ENCODE measurements at regions not wholly inside any gene's neighbourhood (a gene's known extent, or its start where the extent isn't known, plus 50 kb on each side); places are given as distances from the start of the nearest gene placed in this dataset.

DNA sequence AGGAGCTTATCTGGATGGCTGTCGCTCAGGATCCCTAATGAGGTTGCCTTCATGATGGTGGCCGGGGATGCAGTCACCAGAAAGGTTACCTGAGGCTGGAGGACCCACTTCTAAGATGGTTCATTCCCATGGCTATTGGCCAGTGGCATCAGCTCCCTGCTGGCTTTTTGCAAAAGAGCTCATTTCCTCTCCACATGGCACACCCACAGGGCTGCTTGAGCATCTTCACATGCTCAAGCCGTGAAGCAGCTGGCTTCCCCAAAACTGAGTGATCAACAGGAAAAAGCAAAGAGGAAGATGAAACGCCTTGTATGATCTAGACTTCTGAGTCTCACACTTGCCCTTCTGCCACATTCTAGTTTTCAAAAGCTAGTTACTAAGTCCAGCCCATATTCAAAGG, 124.6 kb upstream of the CXADR start:
- Histone ChIP-seq H3K36me3 (ENCODE audit: low read depth) (no peaks in the 10 kb centered on the region), H3K4me3 (no peak overlapping the region), H3K9me2 (ENCODE audit: insufficient read depth) (no peaks in the 10 kb centered on the region), H3K27me3 (replicated peaks; ENCODE audit: insufficient read depth) (no peaks in the 10 kb centered on the region), H3F3A (ENCODE audit: insufficient read depth) (no peaks in the 10 kb centered on the region), H3K9ac (no peak overlapping the region), H3K4me1 (ENCODE audit: insufficient read depth) (no peaks in the 10 kb centered on the region), H4K20me1 (ENCODE audit: insufficient read depth) (no peaks in the 10 kb centered on the region), H3K9me3 (ENCODE audit: low read depth) (no peaks in the 10 kb centered on the region), H3K4me2 (ENCODE audit: unreplicated experiment) (no peak overlapping the region), H3K27ac (no peak overlapping the region), H2AFZ (no peak overlapping the region), H3K79me2 (ENCODE audit: insufficient read depth) (no peaks in the 10 kb centered on the region)
- TF ChIP-seq EZH2 (IDR thresholded peaks at IDR 0.05; ENCODE audit: insufficient read depth, poor library complexity, severe bottlenecking) (no peak), EZH2phosphoT487 (IDR thresholded peaks at IDR 0.05; ENCODE audit: insufficient read depth, low read depth) (no peak)
- WGBS, 2 experiments (ENCODE audit: low coverage in 1 of 2, low lambda C conversion rate in 2 of 2, missing lambda C conversion rate in 2 of 2) = 49 to 62% methylated on average over 4 of the region's 4 CpGs
- DNase-seq = no peak
- in situ Hi-C loops (cut with MboI) = no loop called here

DNA sequence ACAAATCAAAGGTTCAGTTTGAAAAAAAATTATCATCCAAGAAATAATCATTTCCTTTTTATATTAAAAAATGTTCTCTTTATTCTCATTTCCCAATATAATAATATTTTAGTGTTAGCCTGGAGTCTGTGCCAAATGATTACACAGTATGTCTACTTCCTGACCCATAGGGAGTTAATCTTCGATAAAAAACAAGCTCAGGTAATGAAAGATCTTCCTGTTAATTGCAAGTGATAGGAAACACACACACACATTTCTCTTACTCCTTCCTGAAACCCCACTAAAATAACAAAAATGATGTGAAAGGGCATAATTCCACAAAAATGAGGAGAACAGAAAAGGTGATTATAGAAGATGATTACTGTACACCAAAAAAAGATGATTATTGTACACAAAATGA, 123.5 kb upstream of the CXADR start:
- H4K20me1 ChIP-seq (ENCODE audit: insufficient read depth) = no peaks in the 10 kb centered on the region
- no peaks in the 10 kb centered on the region for H3F3A ChIP-seq (ENCODE audit: insufficient read depth)
- H3K27ac ChIP-seq = no peak overlapping the region
- H3K9me2 ChIP-seq (ENCODE audit: insufficient read depth) = no peaks in the 10 kb centered on the region
- 0 out of 2 replicates have a peak, but pooled peaks cover 1% of the 10 kb centered on the region for H3K27me3 ChIP-seq (replicated peaks; ENCODE audit: insufficient read depth)
- no peak overlapping the region for H3K4me2 ChIP-seq (ENCODE audit: unreplicated experiment)
- no peak for DNase-seq
- no peak overlapping the region for H2AFZ ChIP-seq
- no peak for TF ChIP-seq EZH2phosphoT487 (IDR thresholded peaks at IDR 0.05; ENCODE audit: insufficient read depth, low read depth)
- no peak for TF ChIP-seq EZH2 (IDR thresholded peaks at IDR 0.05; ENCODE audit: insufficient read depth, poor library complexity, severe bottlenecking)
- H3K36me3 ChIP-seq (ENCODE audit: low read depth) = no peaks in the 10 kb centered on the region
- no peak overlapping the region for H3K9ac ChIP-seq
- H3K4me1 ChIP-seq (ENCODE audit: insufficient read depth) = no peaks in the 10 kb centered on the region
- H3K9me3 ChIP-seq (ENCODE audit: low read depth) = no peaks in the 10 kb centered on the region
- H3K79me2 ChIP-seq (ENCODE audit: insufficient read depth) = no peaks in the 10 kb centered on the region
- in situ Hi-C loops (cut with MboI) = no loop called here
- 92 to 96% methylated on average over 1 of the region's 1 CpG for WGBS, 2 experiments (ENCODE audit: low coverage in 1 of 2, low lambda C conversion rate in 2 of 2, missing lambda C conversion rate in 2 of 2)
- H3K4me3 ChIP-seq = no peak overlapping the region

DNA sequence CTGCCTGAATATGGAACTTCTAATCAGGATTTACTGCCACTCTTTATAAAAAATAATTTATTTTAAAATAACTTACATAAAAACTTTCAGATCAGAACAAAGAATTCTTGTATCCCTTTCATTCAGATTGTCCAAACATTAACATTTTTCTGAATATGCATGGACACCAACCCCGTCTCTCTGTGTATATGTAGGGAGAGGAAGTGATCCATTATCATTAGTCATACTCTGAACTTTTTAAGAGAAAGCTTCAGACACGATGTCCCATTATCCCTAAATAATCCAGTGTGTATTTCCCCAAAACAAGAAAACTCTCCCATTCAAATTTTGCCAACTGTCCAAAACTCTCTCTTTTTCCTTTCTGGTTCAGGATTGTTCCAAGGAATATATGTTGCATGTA, 122.3 kb upstream of the CXADR start:
- Histone ChIP-seq H4K20me1 (ENCODE audit: insufficient read depth) (no peaks in the 10 kb centered on the region), H3K4me3 (no peak overlapping the region), H3F3A (ENCODE audit: insufficient read depth) (no peaks in the 10 kb centered on the region), H3K4me1 (ENCODE audit: insufficient read depth) (no peaks in the 10 kb centered on the region), H3K9me2 (ENCODE audit: insufficient read depth) (no peaks in the 10 kb centered on the region), H3K27ac (no peak overlapping the region), H3K79me2 (ENCODE audit: insufficient read depth) (no peaks in the 10 kb centered on the region), H3K4me2 (ENCODE audit: unreplicated experiment) (no peak overlapping the region), H3K36me3 (ENCODE audit: low read depth) (no peaks in the 10 kb centered on the region), H3K9me3 (ENCODE audit: low read depth) (no peaks in the 10 kb centered on the region), H3K9ac (no peak overlapping the region), H3K27me3 (replicated peaks; ENCODE audit: insufficient read depth) (0 out of 2 replicates have a peak, but pooled peaks cover 6% of the 10 kb centered on the region), H2AFZ (no peak overlapping the region)
- no peak for DNase-seq
- TF ChIP-seq EZH2 (IDR thresholded peaks at IDR 0.05; ENCODE audit: insufficient read depth, poor library complexity, severe bottlenecking) = no peak
- TF ChIP-seq EZH2phosphoT487 (IDR thresholded peaks at IDR 0.05; ENCODE audit: insufficient read depth, low read depth) = no peak
- whole genome bisulfite sequencing, 2 experiments (ENCODE audit: low coverage in 1 of 2, low lambda C conversion rate in 2 of 2, missing lambda C conversion rate in 2 of 2) = 16 to 34% methylated on average over 2 of the region's 2 CpGs
- in situ Hi-C loops (cut with MboI) = no loop called here

DNA sequence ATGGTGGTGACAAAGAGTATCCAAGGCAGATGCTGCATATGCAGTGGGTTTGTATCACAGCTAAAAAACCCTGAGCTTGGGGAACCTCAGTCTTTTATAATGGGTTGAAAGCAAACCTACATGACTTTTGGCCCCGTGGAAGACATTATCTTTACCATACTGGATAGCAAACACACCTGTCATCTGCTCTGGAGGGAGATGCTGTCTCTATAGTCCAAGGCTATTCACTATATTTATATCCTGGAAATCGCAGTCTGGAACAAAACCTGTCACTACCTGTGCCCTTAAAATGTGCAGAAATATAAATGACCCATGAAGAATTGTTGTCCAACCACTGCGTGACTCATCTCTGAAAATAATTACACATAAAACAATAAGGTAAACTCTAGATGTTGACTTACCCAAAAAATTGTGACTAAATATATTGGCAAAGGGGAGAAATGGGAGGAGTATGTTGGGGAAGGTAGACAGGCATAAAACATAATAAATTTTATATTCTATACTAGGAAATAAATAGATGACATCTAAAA, 121.0 kb upstream of the CXADR start:
- in situ Hi-C loops (cut with MboI) = no loop called here
- no peaks in the 10 kb centered on the region for H3K9me2 ChIP-seq (ENCODE audit: insufficient read depth)
- no peak for TF ChIP-seq EZH2 (IDR thresholded peaks at IDR 0.05; ENCODE audit: insufficient read depth, poor library complexity, severe bottlenecking)
- no peak for TF ChIP-seq EZH2phosphoT487 (IDR thresholded peaks at IDR 0.05; ENCODE audit: insufficient read depth, low read depth)

DNA sequence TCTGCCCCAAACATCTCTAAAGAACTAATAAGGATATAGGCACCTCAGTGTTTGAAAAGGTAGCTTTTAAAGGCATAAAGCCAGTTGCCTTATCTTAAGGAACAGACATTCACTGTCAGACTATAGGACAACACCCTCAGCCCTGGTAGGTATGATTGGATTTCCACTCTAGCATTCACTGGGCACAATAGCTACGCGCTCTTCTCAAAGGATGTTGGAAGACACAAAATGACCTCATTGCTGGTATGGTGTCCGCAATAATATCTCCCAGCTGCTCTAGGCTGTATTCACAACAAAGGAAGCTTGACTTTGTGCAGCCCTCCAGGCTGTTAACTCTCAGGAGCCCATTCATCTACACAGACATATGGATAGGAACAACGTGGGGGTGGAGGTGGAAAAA, 119.4 kb upstream of the CXADR start:
- H2AFZ ChIP-seq = no peak overlapping the region
- no peaks in the 10 kb centered on the region for H3F3A ChIP-seq (ENCODE audit: insufficient read depth)
- no peaks in the 10 kb centered on the region for H3K79me2 ChIP-seq (ENCODE audit: insufficient read depth)
- in situ Hi-C loops (cut with MboI) = no loop called here
- no peak overlapping the region for H3K4me3 ChIP-seq
- no peaks in the 10 kb centered on the region for H4K20me1 ChIP-seq (ENCODE audit: insufficient read depth)
- no peaks in the 10 kb centered on the region for H3K4me1 ChIP-seq (ENCODE audit: insufficient read depth)
- 0 out of 2 replicates have a peak, but pooled peaks cover 6% of the 10 kb centered on the region for H3K27me3 ChIP-seq (replicated peaks; ENCODE audit: insufficient read depth)
- no peak overlapping the region for H3K4me2 ChIP-seq (ENCODE audit: unreplicated experiment)
- H3K9me2 ChIP-seq (ENCODE audit: insufficient read depth) = no peaks in the 10 kb centered on the region
- WGBS, 2 experiments (ENCODE audit: low coverage in 1 of 2, low lambda C conversion rate in 2 of 2, missing lambda C conversion rate in 2 of 2) = 16 to 28% methylated on average over 4 of the region's 4 CpGs
- no peak overlapping the region for H3K9ac ChIP-seq
- H3K9me3 ChIP-seq (ENCODE audit: low read depth) = no peaks in the 10 kb centered on the region
- TF ChIP-seq EZH2 (IDR thresholded peaks at IDR 0.05; ENCODE audit: insufficient read depth, poor library complexity, severe bottlenecking) (no peak), EZH2phosphoT487 (IDR thresholded peaks at IDR 0.05; ENCODE audit: insufficient read depth, low read depth) (no peak)
- no peak for DNase-seq
- H3K36me3 ChIP-seq (ENCODE audit: low read depth) = no peaks in the 10 kb centered on the region
- no peak overlapping the region for H3K27ac ChIP-seq

More for the DNA sequence above, 121.0 kb upstream of the CXADR start:
- 0 out of 2 replicates have a peak, but pooled peaks cover 6% of the 10 kb centered on the region for H3K27me3 ChIP-seq (replicated peaks; ENCODE audit: insufficient read depth)
- H3K27ac ChIP-seq = no peak overlapping the region
- no peaks in the 10 kb centered on the region for H3K79me2 ChIP-seq (ENCODE audit: insufficient read depth)
- no peak for DNase-seq
- H3K9ac ChIP-seq = no peak overlapping the region
- no peaks in the 10 kb centered on the region for H3F3A ChIP-seq (ENCODE audit: insufficient read depth)
- no peak overlapping the region for H3K4me2 ChIP-seq (ENCODE audit: unreplicated experiment)
- H4K20me1 ChIP-seq (ENCODE audit: insufficient read depth) = no peaks in the 10 kb centered on the region
- no peak overlapping the region for H3K4me3 ChIP-seq
- WGBS, 2 experiments (ENCODE audit: low coverage in 1 of 2, low lambda C conversion rate in 2 of 2, missing lambda C conversion rate in 2 of 2) = 67 to 72% methylated on average over 3 of the region's 3 CpGs
- H3K36me3 ChIP-seq (ENCODE audit: low read depth) = no peaks in the 10 kb centered on the region
- H2AFZ ChIP-seq = no peak overlapping the region
- no peaks in the 10 kb centered on the region for H3K9me3 ChIP-seq (ENCODE audit: low read depth)
- no peaks in the 10 kb centered on the region for H3K4me1 ChIP-seq (ENCODE audit: insufficient read depth)

Data from GM23248 (cell line).